Tibial nerve (tissue), 4 donors: ENCODE measurements at regions not wholly inside any gene's neighbourhood (a gene's known extent, or its start where the extent isn't known, plus 50 kb on each side); places are given as distances from the start of the nearest gene placed in this dataset.

Source experiments
- EP300 ChIP-seq, 2 donors: sonication (generic); formaldehyde crosslinking; IDR thresholded peaks; one replicate each; pipeline ENCODE4 v1.6.1; 2017; ENCODE audit warnings: antibody characterized with exemption in 2 of 2, mild to moderate bottlenecking in 1 of 2
- POLR2A ChIP-seq, 2 donors: fragments of 450-650 bp; IDR thresholded peaks; one replicate each; pipeline ENCODE4 v1.6.1; 2017; ENCODE audit warnings: antibody characterized with exemption in 2 of 2, mild to moderate bottlenecking in 2 of 2, moderate library complexity in 2 of 2
- TF ChIP-seq, protein P1 (sequence below), 5 experiments: fragments of 200-600 bp in 3 of 5; fragments of 450-650 bp in 2 of 5; sonication (generic) in 3 of 5; IDR thresholded peaks; one replicate each; pipeline ENCODE4 v1.5.1; 2016 to 2019; ENCODE audit warnings: antibody characterized with exemption in 5 of 5, mild to moderate bottlenecking in 3 of 5, moderate library complexity in 2 of 5

DNA sequence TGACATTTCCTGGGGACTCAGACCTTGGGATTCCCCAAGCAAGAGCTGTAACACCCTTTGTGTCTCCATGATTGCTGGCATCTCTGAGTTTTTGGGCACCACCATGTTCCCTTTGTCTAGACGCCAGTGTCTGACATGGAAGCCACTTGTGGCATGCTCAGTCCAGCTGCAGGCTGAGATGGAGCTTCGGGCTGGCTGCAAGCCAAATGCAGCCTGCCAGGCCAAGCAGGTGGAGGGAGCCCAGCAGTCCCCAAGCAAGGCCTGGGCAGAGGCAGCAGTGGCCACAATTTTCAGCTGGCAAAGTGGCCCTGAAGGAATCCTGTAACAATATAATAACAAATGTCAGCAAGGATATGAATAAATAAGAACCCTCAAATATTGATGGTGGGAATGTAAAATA lies 86.2 kb upstream of the ABCB5 start:
- TF ChIP-seq, protein P1, sequence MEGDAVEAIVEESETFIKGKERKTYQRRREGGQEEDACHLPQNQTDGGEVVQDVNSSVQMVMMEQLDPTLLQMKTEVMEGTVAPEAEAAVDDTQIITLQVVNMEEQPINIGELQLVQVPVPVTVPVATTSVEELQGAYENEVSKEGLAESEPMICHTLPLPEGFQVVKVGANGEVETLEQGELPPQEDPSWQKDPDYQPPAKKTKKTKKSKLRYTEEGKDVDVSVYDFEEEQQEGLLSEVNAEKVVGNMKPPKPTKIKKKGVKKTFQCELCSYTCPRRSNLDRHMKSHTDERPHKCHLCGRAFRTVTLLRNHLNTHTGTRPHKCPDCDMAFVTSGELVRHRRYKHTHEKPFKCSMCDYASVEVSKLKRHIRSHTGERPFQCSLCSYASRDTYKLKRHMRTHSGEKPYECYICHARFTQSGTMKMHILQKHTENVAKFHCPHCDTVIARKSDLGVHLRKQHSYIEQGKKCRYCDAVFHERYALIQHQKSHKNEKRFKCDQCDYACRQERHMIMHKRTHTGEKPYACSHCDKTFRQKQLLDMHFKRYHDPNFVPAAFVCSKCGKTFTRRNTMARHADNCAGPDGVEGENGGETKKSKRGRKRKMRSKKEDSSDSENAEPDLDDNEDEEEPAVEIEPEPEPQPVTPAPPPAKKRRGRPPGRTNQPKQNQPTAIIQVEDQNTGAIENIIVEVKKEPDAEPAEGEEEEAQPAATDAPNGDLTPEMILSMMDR (IDR thresholded peaks at IDR 0.05), result no peak
- no peak for TF ChIP-seq POLR2A (IDR thresholded peaks at IDR 0.05)
- no peak for TF ChIP-seq EP300 (IDR thresholded peaks at IDR 0.05)
